HCT116 (cell line): ENCODE measurements at regions not wholly inside any gene's neighbourhood (a gene's known extent, or its start where the extent isn't known, plus 50 kb on each side); places are given as distances from the start of the nearest gene placed in this dataset.

Experiments used
- ATAC-seq: fragments of 200-7000 bp; cut with Tn5 transposase; 2 replicates; pipeline ENCODE4 v1.9.1; 2020; ENCODE audit warnings: mild to moderate bottlenecking, moderate library complexity
- BruUV-seq: library from RNA; stranded (reverse); fragments of 400-500 nt; replicated peaks from 2 replicates; lab custom pipeline; 2021; lab: Mats Ljungman, UMichigan
- CTCF ChIA-PET: fragments of 300-600 bp; sonication (Branson Sonifier 250); formaldehyde crosslinking; loops from one replicate; lab custom pipeline; 2021; ENCODE audit warnings: antibody characterized with exemption; lab: Charles Lee
- POLR2A ChIA-PET: fragments of 300-600, 350-600 bp; sonication (Branson Sonifier 250); formaldehyde crosslinking; loops from one replicate; lab custom pipeline; 2021; ENCODE audit warnings: antibody characterized with exemption; lab: Charles Lee
- RAD21 ChIA-PET, 2 experiments: fragments of 300-600 bp; sonication (Branson Sonifier 250); formaldehyde crosslinking; loops; one replicate each; lab custom pipeline; 2023; ENCODE audit warnings: low total read pairs in 2 of 2; ENCODE audit not compliant: uncharacterized antibody in 2 of 2, unreplicated experiment in 2 of 2, low non-redundant PET in 1 of 2; lab: Charles Lee
- DNase-seq: peaks from one replicate; pipeline ENCODE4 v3.0.0-alpha.2; 2010; ENCODE audit warnings: low read depth, low spot score
- H2AFZ ChIP-seq: fragments of 200-600 bp; shearing (Covaris generic), sonication (generic); 2 replicates; pipeline ENCODE4 v1.6.1; 2017; ENCODE audit warnings: low read depth, mixed run types, mixed read lengths, antibody characterized with exemption, low read length; ENCODE audit not compliant: poor library complexity, severe bottlenecking
- H3K27ac ChIP-seq: 2 replicates; pipeline ENCODE4 v1.5.1; 2012; ENCODE audit warnings: low read depth, low read length
- H3K27me3 ChIP-seq: fragments of 200-600 bp; sonication (generic); 2 replicates; pipeline ENCODE4 v1.6.1; 2016; ENCODE audit warnings: mixed run types, low read length, mixed read lengths; ENCODE audit not compliant: insufficient read depth
- H3K36me3 ChIP-seq, 2 experiments: fragments of 200-500 bp in 1 of 2; fragments of 200-600 bp in 1 of 2; sonication (Bioruptor generic) in 1 of 2; sonication (generic) in 1 of 2; 2 replicates each; pipeline versions ENCODE4 v1.5.1 to v1.6.1; 2014 to 2016; ENCODE audit warnings: low read length in 2 of 2, inconsistent platforms in 1 of 2, mixed read lengths in 1 of 2, mixed run types in 1 of 2; ENCODE audit not compliant: insufficient read depth in 2 of 2, control insufficient read depth in 1 of 2
- H3K4me1 ChIP-seq, 2 experiments: fragments of 200-600 bp in 1 of 2; sonication (generic) in 1 of 2; 2 replicates each; pipeline versions ENCODE4 v1.5.1 to v1.6.1; 2012 to 2017; ENCODE audit warnings: low read length in 2 of 2, inconsistent platforms in 1 of 2, mild to moderate bottlenecking in 1 of 2, mixed read lengths in 1 of 2, mixed run types in 1 of 2, moderate library complexity in 1 of 2; ENCODE audit not compliant: insufficient read depth in 2 of 2, control insufficient read depth in 1 of 2
- H3K4me2 ChIP-seq: fragments of 200-600 bp; sonication (generic); 2 replicates; pipeline ENCODE4 v1.6.1; 2017; ENCODE audit warnings: mixed run types, low read length, mixed read lengths
- H3K4me3 ChIP-seq, 2 experiments: fragments of 200-600 bp in 1 of 2; sonication (generic) in 1 of 2; replicated peaks in 1 of 2; 2 replicates each; pipeline ENCODE4 v1.5.1; 2011 to 2016; ENCODE audit warnings: low read length in 2 of 2, control low read depth in 1 of 2, low read depth in 1 of 2, mild to moderate bottlenecking in 1 of 2, mixed read lengths in 1 of 2, mixed run types in 1 of 2
- H3K79me2 ChIP-seq: fragments of 200-600 bp; sonication (generic); 2 replicates; pipeline ENCODE4 v1.6.1; 2017; ENCODE audit warnings: mild to moderate bottlenecking, mixed run types, low read length, moderate library complexity, mixed read lengths; ENCODE audit not compliant: insufficient read depth
- H3K9ac ChIP-seq: fragments of 200-600 bp; sonication (generic); 2 replicates; pipeline ENCODE4 v1.6.1; 2016; ENCODE audit warnings: low read length, mixed read lengths
- H3K9me2 ChIP-seq: fragments of 200-600 bp; sonication (generic), shearing (Covaris generic); 2 replicates; pipeline ENCODE4 v1.6.1; 2017; ENCODE audit warnings: mixed run types, mild to moderate bottlenecking, moderate library complexity; ENCODE audit not compliant: insufficient read depth
- H3K9me3 ChIP-seq, 2 experiments: fragments of 200-500 bp in 1 of 2; fragments of 200-600 bp in 1 of 2; sonication (Bioruptor generic) in 1 of 2; sonication (generic) in 1 of 2; 2 replicates each; pipeline ENCODE4 v1.6.1; 2014 to 2017; ENCODE audit warnings: low read length in 2 of 2, mixed read lengths in 2 of 2, inconsistent platforms in 1 of 2, low read depth in 1 of 2, mild to moderate bottlenecking in 1 of 2, mixed run types in 1 of 2, moderate library complexity in 1 of 2; ENCODE audit not compliant: control insufficient read depth in 1 of 2, insufficient read depth in 1 of 2
- H4K20me1 ChIP-seq: fragments of 200-600 bp; sonication (generic), shearing (Covaris generic); 2 replicates; pipeline ENCODE4 v1.6.1; 2017; ENCODE audit warnings: mixed run types, mild to moderate bottlenecking, moderate library complexity; ENCODE audit not compliant: insufficient read depth
- ELF1 ChIP-seq: IDR thresholded peaks from 2 replicates; pipeline ENCODE4 v1.6.1; 2012; ENCODE audit warnings: low read depth, borderline replicate concordance
- FOSL1 ChIP-seq: IDR thresholded peaks from 2 replicates; pipeline ENCODE4 v1.6.1; 2012; ENCODE audit warnings: low read depth
- SIN3A ChIP-seq: IDR thresholded peaks from 2 replicates; pipeline ENCODE4 v1.6.1; 2012; ENCODE audit warnings: low read depth
- TCF7L2 ChIP-seq: IDR thresholded peaks from 2 replicates; pipeline ENCODE4 v1.7.0; 2011; ENCODE audit warnings: borderline replicate concordance, inconsistent platforms; ENCODE audit not compliant: insufficient read depth, insufficient read length; ENCODE audit errors: extremely low read depth
- ZFX ChIP-seq: fragments of 450-650 bp; IDR thresholded peaks from 2 replicates; pipeline ENCODE4 v1.6.1; 2017
- intact Hi-C: fragments of 100-400 bp; cut with micrococcal nuclease; formaldehyde crosslinking; loops from 2 replicates; pipeline ENCODE4 v1.10.0; 2022
- TF ChIP-seq, protein P1 (sequence below): IDR thresholded peaks from 2 replicates; pipeline ENCODE4 v1.6.1; 2011; ENCODE audit warnings: mild to moderate bottlenecking, low read length, moderate library complexity; ENCODE audit not compliant: insufficient replicate concordance; ENCODE audit errors: extremely low read depth
- TF ChIP-seq, protein P2 (sequence below), 3 experiments: fragments of 200-600 bp in 1 of 3; sonication (generic) in 1 of 3; IDR thresholded peaks in 2 of 3; conservative IDR thresholded peaks in 1 of 3; 2 replicates each; pipeline ENCODE4 v1.5.1; 2012 to 2017; ENCODE audit warnings: low read depth in 2 of 3, low read length in 2 of 3, antibody characterized with exemption in 1 of 3, borderline replicate concordance in 1 of 3, control low read depth in 1 of 3, mild to moderate bottlenecking in 1 of 3, mixed read lengths in 1 of 3, mixed run types in 1 of 3, moderate library complexity in 1 of 3; ENCODE audit not compliant: insufficient read depth in 1 of 3
- TF ChIP-seq, protein P3 (sequence below): IDR thresholded peaks from 2 replicates; pipeline ENCODE4 v1.6.1; 2012; ENCODE audit warnings: low read depth
- TF ChIP-seq, protein P4 (sequence below): IDR thresholded peaks from 2 replicates; pipeline ENCODE4 v1.6.1; 2012

DNA sequence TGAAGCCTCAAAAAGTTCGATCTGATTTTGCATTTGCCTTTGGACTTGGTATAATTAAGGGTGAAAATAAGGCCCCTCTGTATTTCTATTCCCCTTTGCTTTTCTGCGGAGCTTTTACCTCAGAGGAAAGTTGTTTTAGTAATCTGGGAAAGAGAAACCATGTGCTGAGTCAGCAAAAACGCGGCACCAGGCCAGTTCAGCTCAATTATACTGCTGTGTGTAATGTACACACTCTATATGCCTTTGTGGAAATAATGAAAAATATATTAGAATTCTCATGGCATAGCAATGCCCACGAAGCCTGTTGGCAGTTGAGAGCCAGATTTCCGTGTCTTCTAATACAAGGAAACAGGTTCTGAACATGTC lies 161.9 kb upstream of the SIX2 start (continued):
- TF ChIP-seq, protein P1, sequence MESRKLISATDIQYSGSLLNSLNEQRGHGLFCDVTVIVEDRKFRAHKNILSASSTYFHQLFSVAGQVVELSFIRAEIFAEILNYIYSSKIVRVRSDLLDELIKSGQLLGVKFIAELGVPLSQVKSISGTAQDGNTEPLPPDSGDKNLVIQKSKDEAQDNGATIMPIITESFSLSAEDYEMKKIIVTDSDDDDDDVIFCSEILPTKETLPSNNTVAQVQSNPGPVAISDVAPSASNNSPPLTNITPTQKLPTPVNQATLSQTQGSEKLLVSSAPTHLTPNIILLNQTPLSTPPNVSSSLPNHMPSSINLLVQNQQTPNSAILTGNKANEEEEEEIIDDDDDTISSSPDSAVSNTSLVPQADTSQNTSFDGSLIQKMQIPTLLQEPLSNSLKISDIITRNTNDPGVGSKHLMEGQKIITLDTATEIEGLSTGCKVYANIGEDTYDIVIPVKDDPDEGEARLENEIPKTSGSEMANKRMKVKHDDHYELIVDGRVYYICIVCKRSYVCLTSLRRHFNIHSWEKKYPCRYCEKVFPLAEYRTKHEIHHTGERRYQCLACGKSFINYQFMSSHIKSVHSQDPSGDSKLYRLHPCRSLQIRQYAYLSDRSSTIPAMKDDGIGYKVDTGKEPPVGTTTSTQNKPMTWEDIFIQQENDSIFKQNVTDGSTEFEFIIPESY: no peak
- TF ChIP-seq, all 23 proteins: peak for 0

DNA sequence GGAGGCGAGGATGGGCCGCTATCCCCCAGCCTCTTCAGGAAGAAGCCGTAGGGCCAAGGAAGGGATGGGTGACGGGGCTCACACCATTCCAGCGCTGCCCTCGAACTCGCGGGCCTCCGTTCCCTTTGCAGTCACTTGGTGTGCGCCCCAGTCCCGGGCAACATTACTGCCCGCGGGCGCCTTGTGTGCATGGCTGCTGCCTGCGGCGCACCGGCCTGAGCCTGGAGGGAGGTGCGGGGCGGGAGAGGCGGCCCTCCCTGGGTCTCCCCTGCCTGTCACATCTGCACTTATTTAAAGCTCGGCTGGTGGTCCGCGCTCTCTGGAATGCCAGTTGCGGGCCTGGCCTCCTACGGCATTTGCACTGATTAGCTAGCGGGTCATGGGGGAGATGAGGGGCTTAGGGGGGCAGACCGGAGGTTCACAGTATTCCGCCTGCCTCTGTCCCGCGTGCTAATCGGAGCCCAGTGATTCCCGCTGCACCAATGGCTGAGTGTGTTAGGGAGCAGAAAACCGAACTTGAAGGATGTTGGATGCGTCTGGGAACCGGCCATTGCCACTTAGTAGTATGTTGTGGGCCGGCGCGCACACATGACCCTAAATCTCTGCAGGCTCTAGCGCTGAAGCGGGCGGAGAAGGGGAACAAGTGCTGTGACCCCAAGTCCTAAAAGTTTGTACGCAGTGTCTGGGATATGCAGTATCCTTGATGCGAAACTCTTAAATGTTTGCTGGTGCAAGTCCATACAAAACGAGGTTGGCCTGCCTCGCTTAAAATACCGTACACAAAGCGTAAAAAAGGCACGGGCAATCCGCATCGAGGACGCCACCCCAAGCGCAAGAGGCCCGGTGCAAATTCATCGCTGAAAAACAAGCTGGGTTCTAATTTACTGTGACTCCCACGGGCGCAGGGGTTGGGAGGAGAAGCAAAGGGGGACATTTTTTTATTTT lies 161.2 kb upstream of the SIX2 start:
- H3K9me3 ChIP-seq: no peaks in the 10 kb centered on the region
- no peak overlapping the region for H3K9ac ChIP-seq
- intact Hi-C loops: no loop called here
- TF ChIP-seq SIN3A: no peak
- TF ChIP-seq, protein P2, sequence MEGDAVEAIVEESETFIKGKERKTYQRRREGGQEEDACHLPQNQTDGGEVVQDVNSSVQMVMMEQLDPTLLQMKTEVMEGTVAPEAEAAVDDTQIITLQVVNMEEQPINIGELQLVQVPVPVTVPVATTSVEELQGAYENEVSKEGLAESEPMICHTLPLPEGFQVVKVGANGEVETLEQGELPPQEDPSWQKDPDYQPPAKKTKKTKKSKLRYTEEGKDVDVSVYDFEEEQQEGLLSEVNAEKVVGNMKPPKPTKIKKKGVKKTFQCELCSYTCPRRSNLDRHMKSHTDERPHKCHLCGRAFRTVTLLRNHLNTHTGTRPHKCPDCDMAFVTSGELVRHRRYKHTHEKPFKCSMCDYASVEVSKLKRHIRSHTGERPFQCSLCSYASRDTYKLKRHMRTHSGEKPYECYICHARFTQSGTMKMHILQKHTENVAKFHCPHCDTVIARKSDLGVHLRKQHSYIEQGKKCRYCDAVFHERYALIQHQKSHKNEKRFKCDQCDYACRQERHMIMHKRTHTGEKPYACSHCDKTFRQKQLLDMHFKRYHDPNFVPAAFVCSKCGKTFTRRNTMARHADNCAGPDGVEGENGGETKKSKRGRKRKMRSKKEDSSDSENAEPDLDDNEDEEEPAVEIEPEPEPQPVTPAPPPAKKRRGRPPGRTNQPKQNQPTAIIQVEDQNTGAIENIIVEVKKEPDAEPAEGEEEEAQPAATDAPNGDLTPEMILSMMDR (IDR thresholded peaks at IDR 0.05 in 2 of 3, conservative IDR thresholded peaks at IDR 0.05 in 1 of 3; ENCODE audit: borderline replicate concordance in 1 of 3, insufficient read depth in 1 of 3, low read depth in 2 of 3, low read length in 2 of 3): no peak
- TF ChIP-seq FOSL1: no peak
- no peak for TF ChIP-seq ELF1
- TF ChIP-seq ZFX: no peak
- no peak for TF ChIP-seq TCF7L2
- TF ChIP-seq, protein P3, sequence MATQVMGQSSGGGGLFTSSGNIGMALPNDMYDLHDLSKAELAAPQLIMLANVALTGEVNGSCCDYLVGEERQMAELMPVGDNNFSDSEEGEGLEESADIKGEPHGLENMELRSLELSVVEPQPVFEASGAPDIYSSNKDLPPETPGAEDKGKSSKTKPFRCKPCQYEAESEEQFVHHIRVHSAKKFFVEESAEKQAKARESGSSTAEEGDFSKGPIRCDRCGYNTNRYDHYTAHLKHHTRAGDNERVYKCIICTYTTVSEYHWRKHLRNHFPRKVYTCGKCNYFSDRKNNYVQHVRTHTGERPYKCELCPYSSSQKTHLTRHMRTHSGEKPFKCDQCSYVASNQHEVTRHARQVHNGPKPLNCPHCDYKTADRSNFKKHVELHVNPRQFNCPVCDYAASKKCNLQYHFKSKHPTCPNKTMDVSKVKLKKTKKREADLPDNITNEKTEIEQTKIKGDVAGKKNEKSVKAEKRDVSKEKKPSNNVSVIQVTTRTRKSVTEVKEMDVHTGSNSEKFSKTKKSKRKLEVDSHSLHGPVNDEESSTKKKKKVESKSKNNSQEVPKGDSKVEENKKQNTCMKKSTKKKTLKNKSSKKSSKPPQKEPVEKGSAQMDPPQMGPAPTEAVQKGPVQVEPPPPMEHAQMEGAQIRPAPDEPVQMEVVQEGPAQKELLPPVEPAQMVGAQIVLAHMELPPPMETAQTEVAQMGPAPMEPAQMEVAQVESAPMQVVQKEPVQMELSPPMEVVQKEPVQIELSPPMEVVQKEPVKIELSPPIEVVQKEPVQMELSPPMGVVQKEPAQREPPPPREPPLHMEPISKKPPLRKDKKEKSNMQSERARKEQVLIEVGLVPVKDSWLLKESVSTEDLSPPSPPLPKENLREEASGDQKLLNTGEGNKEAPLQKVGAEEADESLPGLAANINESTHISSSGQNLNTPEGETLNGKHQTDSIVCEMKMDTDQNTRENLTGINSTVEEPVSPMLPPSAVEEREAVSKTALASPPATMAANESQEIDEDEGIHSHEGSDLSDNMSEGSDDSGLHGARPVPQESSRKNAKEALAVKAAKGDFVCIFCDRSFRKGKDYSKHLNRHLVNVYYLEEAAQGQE: no peak
- TF ChIP-seq, protein P4, sequence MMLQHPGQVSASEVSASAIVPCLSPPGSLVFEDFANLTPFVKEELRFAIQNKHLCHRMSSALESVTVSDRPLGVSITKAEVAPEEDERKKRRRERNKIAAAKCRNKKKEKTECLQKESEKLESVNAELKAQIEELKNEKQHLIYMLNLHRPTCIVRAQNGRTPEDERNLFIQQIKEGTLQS: no peak
- TF ChIP-seq, all 23 proteins: peak for 0
- Histone ChIP-seq H3K9me2 (0 out of 2 replicates have a peak, but pooled peaks cover 4% of the 10 kb centered on the region), H3K79me2 (no peaks in the 10 kb centered on the region), H3K4me3 (no peak overlapping the region), H3K27ac (no peak overlapping the region), H3K4me1 (peaks cover 0 to 9% of the 10 kb centered on the region in 2 experiments; a peak in 2 of 4 replicates), H3K36me3 (no peaks in the 10 kb centered on the region), H4K20me1 (no peaks in the 10 kb centered on the region), H3K4me2 (no peak overlapping the region), H3K27me3 (no peaks in the 10 kb centered on the region), H2AFZ (no peak overlapping the region)
- DNase-seq (no peak), ATAC-seq (no peak)
- ChIA-PET CTCF (no interaction called here), RAD21 (no interaction called here), POLR2A (no interaction called here)
- BruUV-seq: no TSS peak
